H1 (cell line): ENCODE measurements at regions not wholly inside any gene's neighbourhood (a gene's known extent, or its start where the extent isn't known, plus 50 kb on each side); places are given as distances from the start of the nearest gene placed in this dataset.

Experiments
- CTCF ChIA-PET: fragments of 300-600 bp; sonication (Branson Sonifier 250); formaldehyde crosslinking; loops from one replicate; lab custom pipeline; 2021; ENCODE audit not compliant: partially characterized antibody; lab: Charles Lee
- POLR2A ChIA-PET: fragments of 300-600 bp; sonication (Branson Sonifier 250); formaldehyde crosslinking; loops from one replicate; lab custom pipeline; 2021; ENCODE audit warnings: inconsistent platforms; ENCODE audit not compliant: partially characterized antibody; lab: Charles Lee
- DNase-seq, 2 experiments: peaks; one replicate each; pipeline versions ENCODE4 v3.0.0 to v3.0.0-alpha.2; 2010 to 2022; ENCODE audit warnings: low spot score in 2 of 2, low read depth in 1 of 2, mixed read lengths in 1 of 2
- FAIRE-seq: peaks from 2 replicates; lab custom pipeline; 2011; peaks lifted over from hg19 to GRCh38; lab: Jason Lieb, UNC
- H2AFZ ChIP-seq: 2 replicates; pipeline ENCODE4 v1.8.1; 2012; ENCODE audit warnings: low read length, inconsistent platforms
- H2AK5ac ChIP-seq: 2 replicates; pipeline ENCODE4 v1.6.1; 2013; ENCODE audit warnings: low read depth, low read length
- H2BK120ac ChIP-seq: replicated peaks from 2 replicates; pipeline ENCODE3; 2013; ENCODE audit warnings: low read depth, low read length, inconsistent platforms
- H2BK12ac ChIP-seq: 2 replicates; pipeline ENCODE4 v1.6.1; 2013; ENCODE audit warnings: low read depth, low read length
- H2BK15ac ChIP-seq: 2 replicates; pipeline ENCODE4 v1.6.1; 2013; ENCODE audit warnings: low read length
- H2BK20ac ChIP-seq: 2 replicates; pipeline ENCODE4 v1.6.1; 2013; ENCODE audit warnings: low read length
- H2BK5ac ChIP-seq: 2 replicates; pipeline ENCODE4 v1.6.1; 2013; ENCODE audit warnings: low read depth, low read length
- H3K14ac ChIP-seq: 2 replicates; pipeline ENCODE4 v1.6.1; 2013; ENCODE audit warnings: inconsistent platforms; ENCODE audit not compliant: insufficient read length
- H3K18ac ChIP-seq: 2 replicates; pipeline ENCODE4 v1.6.1; 2013; ENCODE audit warnings: low read length; ENCODE audit errors: extremely low read depth
- H3K23ac ChIP-seq: 2 replicates; pipeline ENCODE4 v1.6.1; 2013; ENCODE audit warnings: inconsistent platforms; ENCODE audit not compliant: insufficient read length
- H3K23me2 ChIP-seq: 2 replicates; pipeline ENCODE4 v1.6.1; 2013; ENCODE audit warnings: low read depth, low read length
- H3K27ac ChIP-seq: 2 replicates; pipeline ENCODE4 v1.6.1; 2011; ENCODE audit warnings: low read depth, low read length, inconsistent platforms
- H3K27me3 ChIP-seq, 4 experiments: replicated peaks in 1 of 4; 1 replicate in 1 of 4; 2 replicates in 3 of 4; pipeline versions ENCODE4 v1.6.1 to v1.8.1; 2011 to 2013; ENCODE audit warnings: low read length in 3 of 4, mild to moderate bottlenecking in 3 of 4, inconsistent platforms in 2 of 4, mixed read lengths in 2 of 4, moderate library complexity in 1 of 4; ENCODE audit not compliant: control insufficient read depth in 3 of 4, insufficient read depth in 3 of 4; ENCODE audit errors: extremely low read depth in 1 of 4
- H3K36me3 ChIP-seq, 4 experiments: 2 replicates each; pipeline versions ENCODE4 v1.6.1 to v1.8.1; 2011 to 2013; ENCODE audit warnings: mild to moderate bottlenecking in 4 of 4, low read length in 3 of 4, moderate library complexity in 2 of 4, control low read depth in 1 of 4, inconsistent platforms in 1 of 4; ENCODE audit not compliant: insufficient read depth in 4 of 4, control insufficient read depth in 2 of 4
- H3K4ac ChIP-seq: replicated peaks from 2 replicates; pipeline ENCODE3; 2013; ENCODE audit warnings: low read length, low read depth, mixed read lengths, inconsistent platforms; ENCODE audit not compliant: insufficient read length
- H3K4me1 ChIP-seq, 4 experiments: replicated peaks in 1 of 4; 1 replicate in 1 of 4; 2 replicates in 3 of 4; pipeline versions ENCODE4 v1.6.1 to v1.8.1; 2011 to 2013; ENCODE audit warnings: low read length in 3 of 4, inconsistent platforms in 2 of 4, mixed read lengths in 1 of 4; ENCODE audit not compliant: insufficient read depth in 4 of 4, control insufficient read depth in 3 of 4
- H3K4me2 ChIP-seq, 2 experiments: 2 replicates each; pipeline versions ENCODE4 v1.6.1 to v1.8.1; 2011 to 2013; ENCODE audit warnings: low read depth in 2 of 2, low read length in 2 of 2, control low read depth in 1 of 2, inconsistent platforms in 1 of 2, mild to moderate bottlenecking in 1 of 2; ENCODE audit not compliant: insufficient read depth in 1 of 2
- H3K4me3 ChIP-seq, 4 experiments: fragments of 200-600, 300-600 bp in 1 of 4; sonication (generic), shearing (Covaris generic), sonication (Bioruptor Twin) in 1 of 4; 2 replicates each; pipeline versions ENCODE4 v1.5.1 to v1.8.1; 2011 to 2016; ENCODE audit warnings: low read length in 4 of 4, low read depth in 3 of 4, control low read depth in 2 of 4, inconsistent platforms in 2 of 4, mild to moderate bottlenecking in 2 of 4, mixed read lengths in 1 of 4, moderate library complexity in 1 of 4; ENCODE audit not compliant: insufficient read depth in 2 of 4; ENCODE audit errors: extremely low read depth in 1 of 4
- H3K56ac ChIP-seq: replicated peaks from 2 replicates; pipeline ENCODE3; 2013; ENCODE audit warnings: low read depth, mild to moderate bottlenecking, mixed read lengths, low read length, inconsistent platforms; ENCODE audit not compliant: insufficient read length
- H3K79me1 ChIP-seq: 2 replicates; pipeline ENCODE4 v1.6.1; 2013; ENCODE audit warnings: low read depth, low read length, control low read depth
- H3K79me2 ChIP-seq, 2 experiments: 2 replicates each; pipeline versions ENCODE4 v1.6.1 to v1.8.1; 2012 to 2013; ENCODE audit warnings: low read length in 2 of 2, mild to moderate bottlenecking in 2 of 2, inconsistent platforms in 1 of 2; ENCODE audit not compliant: insufficient read depth in 2 of 2, control insufficient read depth in 1 of 2
- H3K9ac ChIP-seq, 4 experiments: replicated peaks in 1 of 4; 1 replicate in 1 of 4; 2 replicates in 3 of 4; pipeline versions ENCODE4 v1.6.1 to v1.8.1; 2011 to 2013; ENCODE audit warnings: low read depth in 3 of 4, low read length in 3 of 4, control low read depth in 2 of 4, mild to moderate bottlenecking in 2 of 4, moderate library complexity in 2 of 4, inconsistent platforms in 1 of 4; ENCODE audit errors: extremely low read depth in 1 of 4
- H3K9me3 ChIP-seq, 2 experiments: 2 replicates each; pipeline versions ENCODE4 v1.6.1 to v1.8.1; 2012 to 2013; ENCODE audit warnings: mild to moderate bottlenecking in 2 of 2, moderate library complexity in 2 of 2, control low read depth in 1 of 2, inconsistent platforms in 1 of 2, low read depth in 1 of 2, low read length in 1 of 2, mixed read lengths in 1 of 2; ENCODE audit not compliant: insufficient read depth in 2 of 2
- H4K20me1 ChIP-seq, 2 experiments: replicated peaks in 1 of 2; 2 replicates each; pipeline versions ENCODE3 to v1.8.1; 2011 to 2013; ENCODE audit warnings: inconsistent platforms in 2 of 2, low read length in 2 of 2, mild to moderate bottlenecking in 1 of 2; ENCODE audit not compliant: insufficient read depth in 2 of 2, control insufficient read depth in 1 of 2
- H4K5ac ChIP-seq: 2 replicates; pipeline ENCODE4 v1.6.1; 2013; ENCODE audit warnings: low read length, low read depth, mixed read lengths, inconsistent platforms; ENCODE audit not compliant: insufficient read length
- H4K8ac ChIP-seq: 2 replicates; pipeline ENCODE4 v1.8.0; 2013; ENCODE audit warnings: mild to moderate bottlenecking, moderate library complexity, low read length, inconsistent platforms; ENCODE audit not compliant: insufficient read depth; ENCODE audit errors: extremely low read depth
- H4K91ac ChIP-seq: replicated peaks from 2 replicates; pipeline ENCODE3; 2013; ENCODE audit warnings: low read length, mixed read lengths, inconsistent platforms; ENCODE audit not compliant: insufficient read length
- BCL11A ChIP-seq, 2 experiments: IDR thresholded peaks; one replicate each; pipeline ENCODE4 v1.6.1; 2011; ENCODE audit warnings: low read depth in 2 of 2, low read length in 2 of 2, mild to moderate bottlenecking in 2 of 2
- E2F6 ChIP-seq: IDR thresholded peaks from 2 replicates; pipeline ENCODE4 v1.6.1; 2012; ENCODE audit warnings: inconsistent platforms
- EGR1 ChIP-seq: IDR thresholded peaks from 2 replicates; pipeline ENCODE4 v1.6.1; 2011; ENCODE audit warnings: low read depth, low read length, borderline replicate concordance
- EP300 ChIP-seq, 2 experiments: IDR thresholded peaks; 1 replicate in 1 of 2; 2 replicates in 1 of 2; pipeline ENCODE4 v1.6.1; 2011 to 2012; ENCODE audit warnings: low read depth in 2 of 2, low read length in 2 of 2, mild to moderate bottlenecking in 2 of 2, borderline replicate concordance in 1 of 2, inconsistent platforms in 1 of 2, moderate library complexity in 1 of 2
- EZH2 ChIP-seq: fragments of 200-600 bp; sonication (generic); IDR thresholded peaks from 2 replicates; pipeline ENCODE4 v1.7.1; 2012; ENCODE audit warnings: low read depth, mild to moderate bottlenecking, moderate library complexity, low read length, inconsistent platforms; ENCODE audit not compliant: severe bottlenecking
- GABPA ChIP-seq: IDR thresholded peaks from 2 replicates; pipeline ENCODE4 v1.6.1; 2011; ENCODE audit warnings: mild to moderate bottlenecking, low read length, moderate library complexity, borderline replicate concordance; ENCODE audit not compliant: insufficient read depth
- GTF2F1 ChIP-seq: IDR thresholded peaks from 2 replicates; pipeline ENCODE4 v1.6.1; 2012; ENCODE audit warnings: low read depth, low read length, improper control_type of control experiment, borderline replicate concordance
- JUN ChIP-seq: IDR thresholded peaks from 2 replicates; pipeline ENCODE4 v1.6.1; 2011; ENCODE audit warnings: low read depth, mild to moderate bottlenecking, improper control_type of control experiment, low read length
- POU5F1 ChIP-seq: IDR thresholded peaks from 2 replicates; pipeline ENCODE4 v1.6.1; 2011; ENCODE audit warnings: low read depth, mild to moderate bottlenecking, low read length, moderate library complexity
- RFX5 ChIP-seq: IDR thresholded peaks from 2 replicates; pipeline ENCODE4 v1.6.1; 2011; ENCODE audit warnings: low read depth, low read length, improper control_type of control experiment, borderline replicate concordance
- SIN3A ChIP-seq, 2 experiments: IDR thresholded peaks in 1 of 2; conservative IDR thresholded peaks in 1 of 2; 2 replicates each; pipeline ENCODE4 v1.6.1; 2011 to 2012; ENCODE audit warnings: low read length in 2 of 2, improper control_type of control experiment in 1 of 2, low read depth in 1 of 2, mild to moderate bottlenecking in 1 of 2
- SRF ChIP-seq: IDR thresholded peaks from 2 replicates; pipeline ENCODE4 v1.6.1; 2011; ENCODE audit warnings: mild to moderate bottlenecking, low read depth, low read length, moderate library complexity
- TBP ChIP-seq: IDR thresholded peaks from 2 replicates; pipeline ENCODE4 v1.6.1; 2011; ENCODE audit warnings: low read depth, low read length, improper control_type of control experiment
- WGBS, 2 experiments: shearing (Covaris generic) in 1 of 2; methylation state at CpG; one replicate each; pipeline versions ENCODE4 v1.1.6 to v1.1.7; 2013 to 2015; ENCODE audit warnings: low lambda C conversion rate in 2 of 2, mixed read lengths in 2 of 2, inconsistent platforms in 1 of 2, low coverage in 1 of 2, missing lambda C conversion rate in 1 of 2; ENCODE audit not compliant: insufficient replicate concordance in 2 of 2, insufficient coverage in 1 of 2, insufficient read length in 1 of 2; ENCODE audit errors: extremely low coverage in 1 of 2, missing lambda C conversion rate in 1 of 2; 5-methylcytosine and 5-hydroxymethylcytosine counted together

- WGBS, 2 experiments = 90% methylated on average over 8 of the region's 8 CpGs; no CpG with 5 or more reads in 1 of the 2 experiments
- no peak overlapping the region for H3K4me2 ChIP-seq
- H3K79me1 ChIP-seq = no peaks in the 10 kb centered on the region
- no peak overlapping the region for H4K8ac ChIP-seq
- no peak overlapping the region for H2AK5ac ChIP-seq
- H4K5ac ChIP-seq = no peak overlapping the region
- no peaks in the 10 kb centered on the region for H3K79me2 ChIP-seq
- no peak overlapping the region for H2BK120ac ChIP-seq
- no peak overlapping the region for H2BK20ac ChIP-seq
- no peaks in the 10 kb centered on the region for H3K36me3 ChIP-seq
- H3K4me1 ChIP-seq = peaks cover 0 to 7% (median 3%) of the 10 kb centered on the region in 4 experiments; a peak in 4 of 7 replicates
- H3K27me3 ChIP-seq = no peaks in the 10 kb centered on the region
- TF ChIP-seq EP300 (IDR thresholded peaks at IDR 0.05; ENCODE audit: borderline replicate concordance in 1 of 2, low read depth in 2 of 2, low read length in 2 of 2) (no peak), EGR1 (no peak), EZH2 (no peak), BCL11A (IDR thresholded peaks at IDR 0.05; ENCODE audit: low read depth in 2 of 2, low read length in 2 of 2) (no peak), RFX5 (no peak), GTF2F1 (no peak), GABPA (no peak), TBP (no peak), SRF (no peak), SIN3A (conservative IDR thresholded peaks at IDR 0.05 in 1 of 2, IDR thresholded peaks at IDR 0.05 in 1 of 2; ENCODE audit: low read depth in 1 of 2, low read length in 2 of 2) (no peak), POU5F1 (no peak), E2F6 (no peak), JUN (no peak)
- no peak overlapping the region for H3K18ac ChIP-seq
- no peak for DNase-seq
- H4K20me1 ChIP-seq = no peaks in the 10 kb centered on the region
- no peak overlapping the region for H3K4ac ChIP-seq
- no peak overlapping the region for H2AFZ ChIP-seq
- FAIRE-seq = no peak
- H3K14ac ChIP-seq = no peak overlapping the region
- no peak overlapping the region for H2BK15ac ChIP-seq
- H4K91ac ChIP-seq = no peak overlapping the region
- H2BK5ac ChIP-seq = no peak overlapping the region
- no peak overlapping the region for H3K27ac ChIP-seq
- H3K9ac ChIP-seq = no peak overlapping the region
- H3K23ac ChIP-seq = no peak overlapping the region
- ChIA-PET POLR2A (no interaction called here), CTCF (interaction anchor here (1.0 kb wide), 1 partner anchor 10 kb away, joined by 3 read pairs; no protein-coding TSS in a partner anchor)
- H3K4me3 ChIP-seq = no peak overlapping the region
- no peak overlapping the region for H2BK12ac ChIP-seq
- H3K23me2 ChIP-seq = no peaks in the 10 kb centered on the region
- H3K56ac ChIP-seq = no peak overlapping the region
- H3K9me3 ChIP-seq = peaks cover 4 to 6% of the 10 kb centered on the region in 2 experiments; a peak in 3 of 4 replicates
Measured at GRCh38 chr21:35416866-35417489, 367.9 kb upstream of the RUNX1 start.
